PC-3 (cell line): ENCODE measurements at regions not wholly inside any gene's neighbourhood (a gene's known extent, or its start where the extent isn't known, plus 50 kb on each side); places are given as distances from the start of the nearest gene placed in this dataset.

Experiments
- CTCF ChIP-seq: fragments of 300-600 bp; sonication (generic); conservative IDR thresholded peaks from 2 replicates; pipeline ENCODE4 v1.5.1; 2017; ENCODE audit warnings: antibody characterized with exemption, low read depth, mild to moderate bottlenecking, low read length
- EZH2 ChIP-seq: fragments of 300-600 bp; sonication (generic); IDR thresholded peaks from one replicate; pipeline ENCODE4 v1.6.1; 2017; ENCODE audit warnings: antibody characterized with exemption, mild to moderate bottlenecking, low read length; ENCODE audit not compliant: unreplicated experiment
- EZH2phosphoT487 ChIP-seq: fragments of 300-600 bp; sonication (generic); IDR thresholded peaks from 2 replicates; pipeline ENCODE4 v1.6.1; 2018; ENCODE audit warnings: mild to moderate bottlenecking, antibody characterized with exemption, low read length, borderline replicate concordance

GRCh38 chr2:175865716-175866115, 136.4 kb downstream of the LNPK start:
- no peak for TF ChIP-seq EZH2
- no peak for TF ChIP-seq CTCF
- TF ChIP-seq EZH2phosphoT487: no peak
